HG03575 (cell line): ENCODE measurements at regions not wholly inside any gene's neighbourhood (a gene's known extent, or its start where the extent isn't known, plus 50 kb on each side); places are given as distances from the start of the nearest gene placed in this dataset.

Experiments
- ATAC-seq: cut with Tn5 transposase; IDR thresholded peaks from one replicate; pipeline ENCODE4 v1.9.1; 2021; ENCODE audit not compliant: unreplicated experiment, insufficient number of reproducible peaks, low FRiP score; ENCODE audit errors: extremely low read depth

DNA sequence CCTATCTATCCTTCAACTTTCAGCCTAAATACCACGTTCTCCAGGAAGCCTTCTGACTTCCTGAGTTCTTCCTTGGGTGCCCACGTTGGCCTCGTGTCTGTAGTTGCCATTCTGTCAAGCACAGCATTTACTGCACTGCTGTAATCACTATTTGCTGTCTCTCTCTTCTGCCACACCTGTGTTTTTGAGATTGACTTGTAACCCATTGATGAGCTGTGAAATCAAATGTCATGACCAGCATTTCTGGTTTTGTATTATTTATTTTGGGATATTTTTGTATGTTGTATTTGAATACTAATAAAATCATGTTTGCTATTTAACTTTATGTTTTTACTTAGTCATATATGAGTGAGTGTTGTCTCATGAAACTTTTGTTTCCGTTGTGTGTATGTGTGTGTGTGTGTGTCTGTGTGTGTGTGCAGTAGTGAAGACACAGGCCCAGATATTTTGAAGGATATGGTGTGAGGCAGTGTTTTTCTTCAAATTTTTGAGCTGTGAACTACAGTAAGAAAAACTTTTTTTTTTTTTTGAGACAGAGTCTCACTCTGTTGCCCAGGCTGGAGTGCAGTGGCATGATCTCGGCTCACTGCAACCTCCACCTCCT is 126.2 kb upstream of the SERBP1 start:
- no peak for ATAC-seq

DNA sequence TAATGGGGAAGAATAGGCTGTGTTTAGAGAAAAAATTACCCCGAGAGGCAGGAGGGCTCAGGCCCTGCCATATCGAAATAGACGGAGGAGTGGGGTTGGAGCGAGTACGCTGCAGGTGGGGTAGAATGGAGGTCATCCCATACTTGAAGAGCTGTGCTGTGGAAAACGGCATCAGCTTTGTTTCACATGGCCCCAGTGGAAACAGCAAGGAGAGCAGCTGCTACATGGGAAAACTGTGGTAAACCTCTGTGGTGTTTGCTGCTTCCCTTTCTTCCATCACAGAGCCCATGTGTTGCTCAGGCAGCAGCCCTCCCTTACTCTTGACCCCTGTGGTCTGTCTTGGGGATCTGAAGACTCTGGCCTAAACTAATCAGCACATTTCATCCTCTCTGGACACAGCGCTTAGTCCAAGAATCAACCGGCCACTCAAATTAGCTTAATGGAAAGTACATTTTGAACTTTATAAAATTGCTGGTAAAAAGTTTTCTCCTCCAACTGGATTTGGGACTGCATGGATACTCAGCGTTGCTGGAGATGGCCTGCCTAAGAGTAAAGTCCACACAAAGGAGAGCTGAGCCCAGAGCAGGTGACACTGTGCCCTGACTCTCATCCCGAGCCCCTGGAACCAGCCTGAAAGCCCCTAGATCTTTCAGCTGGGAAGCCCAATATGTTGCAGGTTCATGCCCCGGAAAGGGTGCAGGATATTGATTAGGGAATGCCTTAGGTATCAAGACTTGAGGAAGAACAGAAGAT is 127.1 kb upstream of the GADD45A start:
- no peak for ATAC-seq

DNA sequence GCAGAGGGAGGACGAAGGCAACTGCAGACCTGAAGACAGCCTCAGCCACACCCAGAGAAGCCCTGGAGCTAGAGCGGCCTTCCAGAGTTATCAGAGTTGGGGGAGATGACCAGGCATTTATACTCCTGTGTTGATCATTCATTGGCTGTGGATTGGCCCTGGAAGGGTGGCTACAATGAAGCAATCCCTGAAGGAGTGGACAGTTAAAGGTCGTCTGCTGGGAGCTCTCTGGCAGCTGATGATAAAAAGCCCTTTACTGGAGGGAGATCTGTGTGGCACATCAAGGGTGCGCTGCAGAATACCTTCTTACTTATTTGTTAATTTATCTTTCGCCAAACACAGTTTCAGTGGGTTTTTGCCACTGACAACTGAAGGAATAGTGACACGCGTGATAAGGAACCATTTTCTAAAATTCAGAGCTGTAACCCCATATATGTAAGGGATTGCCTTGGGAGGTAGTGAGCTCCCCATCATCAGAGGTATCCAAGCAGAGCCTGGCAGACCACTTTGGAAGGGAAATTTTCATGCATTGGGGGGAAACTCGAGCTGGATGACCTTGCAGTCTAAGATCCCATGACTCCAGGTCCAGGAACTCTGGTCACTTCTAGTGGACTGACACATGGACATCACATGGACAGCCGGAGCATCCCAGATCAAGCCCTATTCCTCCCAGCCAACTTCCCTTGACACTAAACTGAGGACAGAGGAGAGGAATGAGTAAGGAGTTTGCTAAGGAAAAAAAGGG is 126.4 kb upstream of the GADD45A start:
- ATAC-seq, result no peak

DNA sequence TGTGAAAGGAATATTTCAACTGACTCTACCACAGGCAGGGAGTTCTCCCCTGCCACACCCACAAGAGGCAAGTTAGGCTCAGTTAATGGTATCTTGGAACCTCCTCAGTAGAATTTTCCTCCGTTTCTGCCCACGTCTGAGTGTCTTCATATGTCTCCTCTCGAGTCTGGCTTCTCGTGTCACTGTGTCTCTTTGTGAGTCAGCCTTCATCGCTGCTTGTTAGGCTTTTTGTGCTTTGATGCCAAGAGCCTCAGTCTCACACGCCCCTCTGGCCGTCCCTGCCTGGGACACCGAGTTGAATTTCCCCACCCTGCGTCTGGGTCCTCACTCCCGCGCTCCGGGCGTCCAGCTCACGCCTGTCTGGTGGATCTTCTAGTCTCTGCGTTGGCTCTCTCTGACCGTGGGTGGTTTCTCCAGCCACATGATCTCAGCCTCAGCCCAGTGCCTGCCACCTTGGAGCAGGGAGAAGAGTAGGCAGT is 125.7 kb upstream of the GADD45A start:
- no peak for ATAC-seq

DNA sequence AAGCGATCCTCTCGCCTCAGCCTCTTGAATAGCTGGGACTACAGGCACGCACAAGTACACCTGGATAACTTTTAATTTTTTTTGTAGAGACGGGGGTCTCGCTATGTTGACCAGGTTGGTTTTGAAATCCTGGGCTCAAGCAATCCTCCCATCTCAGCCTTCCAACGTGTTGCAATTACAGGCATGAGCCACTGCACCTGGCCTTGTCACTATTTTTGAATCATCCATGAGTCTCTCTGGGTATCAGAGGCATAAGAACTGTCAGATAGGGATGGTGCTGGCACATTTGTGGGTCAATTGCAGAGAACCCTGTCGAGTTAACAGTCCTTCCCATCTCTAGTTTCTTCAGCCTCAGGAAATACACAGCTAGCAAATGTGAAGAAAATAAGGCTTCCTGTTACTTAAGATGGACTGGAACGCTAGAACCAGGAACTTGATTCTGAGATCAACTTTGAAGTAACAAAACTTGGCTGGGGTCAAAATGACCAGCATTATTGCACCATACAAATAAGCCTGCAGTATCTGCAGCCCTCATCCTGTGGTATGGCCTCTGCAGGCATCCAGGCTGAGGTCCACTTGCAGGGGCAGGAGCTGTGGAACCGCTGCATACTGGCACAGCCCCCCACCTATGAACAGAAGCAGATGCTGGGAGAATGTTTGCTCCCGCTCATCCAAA is 124.3 kb upstream of the GADD45A start:
- ATAC-seq, result no peak

DNA sequence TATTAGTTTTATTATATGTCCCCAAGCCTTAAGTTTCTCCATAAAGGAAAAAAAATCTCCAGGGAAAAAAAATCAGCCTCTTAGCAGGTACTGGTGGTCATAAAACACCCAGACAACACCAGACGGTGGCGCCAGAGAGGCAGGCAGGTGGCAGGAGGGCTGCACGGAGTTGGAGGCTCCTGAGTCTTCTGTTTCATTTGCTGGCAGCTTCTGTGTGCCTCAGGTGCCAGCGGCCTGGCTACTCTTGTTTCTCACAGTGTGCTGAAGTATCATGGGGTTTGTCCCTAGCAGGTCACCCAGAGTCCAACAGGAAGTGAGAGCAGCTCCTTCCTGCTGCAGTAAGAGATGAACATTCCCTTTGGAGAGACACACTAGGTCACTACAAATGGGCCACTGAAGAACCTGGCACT is 123.3 kb upstream of the GADD45A start:
- ATAC-seq, result no peak

DNA sequence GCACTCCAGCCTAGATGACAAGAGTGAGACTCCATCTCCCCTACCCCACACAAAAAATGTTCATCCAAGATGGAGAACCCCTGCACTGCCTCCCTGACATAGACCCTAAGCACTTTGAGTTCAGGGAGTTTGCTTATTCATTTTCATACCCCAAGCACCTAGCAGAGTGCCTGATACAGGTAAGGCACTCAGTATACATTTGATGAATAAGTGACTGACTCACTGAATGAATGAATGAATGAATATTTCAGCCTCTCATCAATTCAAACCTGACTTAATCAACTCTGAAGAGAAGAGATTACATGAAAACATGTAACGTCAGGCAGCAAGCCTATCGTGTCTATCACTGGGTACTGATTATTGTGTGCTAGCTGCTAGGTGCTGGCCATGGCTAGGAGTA is 121.3 kb upstream of the GADD45A start:
- ATAC-seq, result no peak

DNA sequence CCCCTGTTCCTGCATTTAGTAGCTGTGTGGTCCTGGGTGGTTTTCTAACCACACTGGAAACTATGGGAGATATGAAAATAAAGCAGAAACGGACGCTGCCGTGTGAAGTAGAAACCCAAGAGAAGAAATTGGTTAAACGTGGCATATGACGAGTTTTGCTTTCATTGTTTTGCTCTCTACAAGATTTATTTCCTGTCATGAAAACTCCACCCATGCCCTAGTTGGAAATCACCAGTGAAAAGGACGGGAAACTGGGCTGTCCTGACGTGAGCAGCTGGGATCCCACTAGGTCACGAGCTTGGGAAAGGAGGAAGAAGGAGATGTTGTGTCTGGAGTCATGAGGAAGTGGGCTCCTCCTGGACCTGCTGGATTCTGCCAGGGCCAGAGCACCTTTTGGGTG is 120.8 kb upstream of the GADD45A start:
- no peak for ATAC-seq

DNA sequence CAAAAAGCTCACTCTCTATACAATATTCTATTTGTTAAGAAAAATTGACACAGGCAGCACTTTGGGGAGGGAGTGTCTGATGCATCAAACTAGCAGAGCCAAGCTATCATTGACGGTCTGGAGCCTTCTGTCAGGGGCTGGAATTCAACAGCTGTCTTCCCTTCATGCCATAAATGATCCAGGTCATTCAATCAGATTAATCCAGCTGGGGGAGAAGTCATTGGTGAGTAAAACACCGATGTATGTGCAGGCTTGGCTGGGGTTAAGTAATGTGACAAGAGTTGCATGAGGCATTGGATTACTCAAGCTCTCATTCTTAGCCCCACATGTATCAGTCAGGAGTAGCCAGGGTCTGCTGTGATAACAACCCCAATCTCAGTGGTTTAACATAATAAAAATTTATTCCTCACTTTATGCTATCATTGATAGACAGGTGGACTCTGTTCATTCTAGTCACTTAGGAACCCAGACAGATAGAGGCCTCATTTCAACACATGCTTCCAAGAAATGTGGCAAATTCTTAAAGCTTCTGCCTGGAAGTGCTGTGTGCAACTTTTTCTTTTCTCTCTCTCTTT is 118.1 kb upstream of the GADD45A start:
- ATAC-seq, result no peak

DNA sequence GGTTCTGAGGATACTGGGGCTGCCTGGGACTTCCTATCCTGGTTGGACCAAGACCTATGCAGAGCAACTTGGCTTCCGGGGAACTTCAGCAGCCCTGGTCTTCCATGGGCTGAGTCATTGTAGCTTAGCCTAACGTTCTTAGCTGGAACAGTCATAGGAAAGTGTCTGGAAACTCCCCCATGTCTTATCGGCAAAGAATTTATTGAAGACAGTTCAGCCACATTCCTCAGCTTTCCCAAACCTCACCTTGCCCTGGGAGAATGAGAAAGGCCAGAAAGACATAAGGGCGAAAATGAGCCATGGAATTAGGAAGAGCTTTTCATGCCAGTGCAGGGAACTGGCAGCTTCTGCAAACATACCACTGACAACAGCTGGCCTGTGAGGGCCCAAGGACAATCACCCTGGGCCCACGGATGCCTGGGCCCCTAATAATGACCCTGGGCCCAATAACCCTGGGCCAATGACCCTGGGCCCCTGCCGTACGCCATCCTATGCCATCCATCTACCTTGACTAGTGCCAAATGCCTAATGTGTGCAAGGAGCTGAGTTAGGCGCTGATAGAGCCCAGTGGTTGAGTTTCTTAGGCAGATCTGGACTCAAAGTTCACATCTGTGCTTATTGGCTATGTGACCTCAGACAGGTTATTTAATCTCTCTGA is 114.4 kb upstream of the GADD45A start:
- no peak for ATAC-seq

DNA sequence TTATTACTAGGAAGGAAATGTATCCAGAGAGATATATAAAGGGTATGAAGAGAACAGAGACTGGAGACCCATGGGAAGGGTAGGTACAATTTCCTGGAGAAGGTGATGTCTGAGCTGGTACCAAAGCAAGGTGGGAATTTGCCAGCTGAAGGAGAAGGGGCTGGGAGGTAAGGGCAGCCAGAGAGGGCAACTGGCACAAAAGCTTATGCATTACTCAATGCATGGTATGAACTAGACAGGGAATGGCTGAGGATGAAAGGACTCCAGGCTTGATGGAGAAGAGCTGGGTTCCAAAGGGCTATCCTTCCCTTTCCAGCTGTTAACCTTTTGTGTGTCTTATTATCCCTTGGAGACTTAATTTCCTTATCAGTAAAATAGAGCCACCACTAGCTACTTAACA is 113.6 kb upstream of the GADD45A start:
- ATAC-seq, result no peak

DNA sequence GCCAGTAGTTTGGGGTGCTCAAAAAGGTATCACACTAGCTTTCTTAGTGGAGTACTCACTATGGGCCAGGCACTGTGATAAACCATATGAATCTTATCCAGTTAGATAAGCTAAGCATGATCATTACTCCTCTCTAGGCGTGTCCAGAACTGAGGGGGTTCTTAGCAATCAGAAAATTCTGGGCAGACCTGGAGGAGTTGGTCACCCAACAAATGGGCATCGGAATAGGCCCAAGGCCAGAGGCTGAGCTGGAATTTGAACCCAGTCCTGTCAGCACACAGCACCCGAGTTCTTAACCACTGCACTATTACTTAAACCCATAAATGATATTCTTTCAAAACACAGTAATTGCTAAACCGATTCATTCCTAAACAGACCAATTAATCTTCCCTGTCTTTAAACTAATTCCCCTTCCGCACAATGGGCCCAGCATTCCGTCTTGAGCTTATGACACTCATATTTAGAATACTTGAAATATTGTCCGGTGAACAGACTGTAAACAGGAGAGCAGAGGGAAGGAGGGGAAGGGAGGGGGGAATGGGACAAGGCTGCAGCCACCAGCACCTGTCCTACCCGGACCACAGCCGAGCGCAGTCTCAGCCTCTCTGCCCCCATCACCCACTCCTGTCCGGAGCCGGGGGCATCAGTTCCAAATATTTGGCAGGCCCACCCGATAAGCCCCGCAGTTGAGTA is 113.0 kb upstream of the GADD45A start:
- no peak for ATAC-seq

DNA sequence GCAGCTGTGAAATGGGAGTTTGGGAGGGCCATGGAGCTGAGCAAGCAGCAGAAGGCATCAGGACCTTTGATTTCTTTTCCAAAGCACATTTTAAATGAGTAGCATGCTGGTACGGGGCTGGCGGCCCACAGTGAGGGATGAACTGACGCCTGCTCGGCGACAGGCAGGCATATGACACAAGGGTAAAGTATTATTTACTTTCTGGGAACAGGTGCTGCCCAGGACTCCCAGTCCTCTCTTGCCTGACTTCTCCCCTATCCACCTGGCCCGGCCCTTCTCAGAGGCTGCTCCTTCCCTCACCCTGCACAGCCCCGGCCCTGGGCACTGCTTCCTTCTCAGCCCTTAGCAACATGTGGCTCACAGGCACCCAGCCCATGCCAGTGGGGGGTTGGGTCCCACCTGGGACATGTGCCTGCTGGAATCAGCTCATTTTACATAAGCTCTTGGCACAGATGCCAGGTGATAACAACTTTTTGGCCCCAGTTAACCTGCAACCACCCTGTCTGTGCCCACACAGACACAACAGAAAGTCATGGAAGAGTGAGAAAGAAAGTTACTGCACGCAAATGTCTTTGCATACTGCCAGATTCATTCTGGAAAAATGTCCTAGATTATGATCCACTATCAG is 112.3 kb upstream of the GADD45A start:
- ATAC-seq, result no peak

DNA sequence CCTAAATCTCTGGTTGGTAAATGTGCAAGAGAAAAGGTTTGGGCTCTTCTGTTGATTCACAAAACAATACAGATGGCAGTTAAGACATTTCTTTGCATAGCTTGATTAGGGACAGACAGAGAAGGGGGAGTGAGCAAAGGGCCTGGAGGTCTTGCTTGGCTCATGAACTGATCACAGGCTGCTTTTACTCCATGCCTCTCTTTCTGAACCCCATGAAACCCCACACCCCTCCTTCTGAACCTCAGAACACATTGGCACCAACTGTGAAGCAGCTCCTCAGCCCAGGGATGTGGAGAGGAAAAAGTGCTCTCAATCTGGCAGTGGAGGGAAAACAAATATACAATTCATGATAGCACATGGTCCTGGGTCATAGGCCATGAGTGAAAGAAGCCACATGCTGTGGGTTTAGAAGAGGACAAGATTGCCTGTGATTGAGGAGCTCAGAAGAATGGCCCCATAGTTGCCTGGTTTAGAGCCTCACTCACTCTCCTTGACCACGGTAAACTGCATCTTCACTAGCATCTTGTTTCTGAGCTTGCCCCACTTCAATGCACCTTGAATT is 111.6 kb upstream of the GADD45A start:
- no peak for ATAC-seq

DNA sequence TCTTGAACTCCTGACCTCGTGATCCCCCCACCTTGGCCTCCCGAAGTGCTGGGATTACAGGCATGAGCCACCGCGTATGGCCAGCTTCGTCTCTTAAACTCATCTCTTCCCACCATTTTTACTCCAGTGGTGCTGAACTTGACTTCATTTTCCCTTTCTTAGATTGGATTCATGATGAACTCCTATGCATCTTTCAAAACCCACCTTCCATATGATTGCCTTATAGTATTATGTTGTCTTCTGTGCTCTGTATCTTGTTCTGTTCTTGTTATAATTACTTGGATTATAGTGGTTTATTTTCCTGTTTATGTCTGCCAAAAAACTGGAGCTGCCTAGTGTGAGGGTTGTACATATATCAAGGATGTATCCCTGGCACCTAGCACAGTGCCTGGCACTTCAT is 110.8 kb upstream of the GADD45A start:
- ATAC-seq, result no peak

DNA sequence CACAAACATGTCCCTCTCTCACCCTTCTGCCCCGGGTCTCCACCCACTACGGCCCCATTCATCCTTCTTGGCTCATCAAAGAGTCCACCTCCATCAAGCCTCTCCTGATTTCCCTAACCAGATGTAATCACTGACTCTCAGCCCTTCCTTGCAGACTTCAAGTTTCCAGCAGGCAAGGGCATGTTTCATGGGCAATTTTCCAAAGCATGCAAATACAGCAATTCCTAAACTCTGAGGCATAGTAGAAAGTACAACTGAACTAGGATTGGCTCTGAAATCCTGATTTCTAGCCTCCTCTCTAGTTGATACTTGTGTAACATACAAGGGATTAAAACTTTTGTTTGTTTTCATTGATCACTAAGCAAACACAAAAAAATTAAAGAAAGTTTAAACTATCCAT is 109.1 kb upstream of the GADD45A start:
- ATAC-seq, result no peak

DNA sequence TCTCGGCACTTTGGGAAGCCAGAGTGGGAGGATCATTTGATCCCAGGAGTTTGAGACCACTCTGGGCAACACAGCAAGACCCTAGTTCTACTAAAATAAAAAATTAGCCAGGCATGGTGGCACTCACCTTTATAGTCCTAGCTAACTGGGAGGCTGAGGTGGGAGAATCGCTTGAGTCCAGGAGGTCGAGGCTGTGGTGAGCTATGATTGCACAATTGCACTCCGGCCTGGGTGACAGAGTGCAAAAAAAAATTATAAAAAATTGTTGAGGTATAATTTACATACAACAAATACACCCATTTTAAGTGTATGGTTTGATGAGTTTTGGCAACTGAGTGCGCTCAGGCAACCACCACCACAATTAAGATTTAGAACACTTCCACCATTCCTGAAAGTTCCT is 108.5 kb upstream of the GADD45A start:
- ATAC-seq, result no peak

DNA sequence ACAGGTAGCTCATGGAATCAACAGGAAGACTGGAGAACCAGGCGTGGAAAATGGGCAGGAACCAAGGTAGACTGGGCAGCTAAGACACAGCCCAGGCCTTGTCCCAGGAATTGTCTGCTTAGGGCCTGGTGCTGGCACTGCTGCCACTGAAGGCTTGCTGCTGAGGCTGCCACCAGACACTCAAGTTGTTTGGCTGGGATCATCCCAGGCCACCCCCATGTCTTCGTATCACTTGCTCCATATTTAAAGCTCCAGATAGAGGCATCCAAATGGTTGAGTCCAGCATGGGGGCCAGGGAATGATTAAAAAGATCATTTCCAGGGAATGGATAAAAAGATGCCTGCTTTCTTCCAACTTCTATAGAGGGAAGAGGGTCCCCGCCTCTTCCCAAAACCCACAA is 107.4 kb upstream of the GADD45A start:
- ATAC-seq, result no peak
